ENCODE measurements at regions not wholly inside any gene's neighbourhood (a gene's known extent, or its start where the extent isn't known, plus 50 kb on each side); places are given as distances from the start of the nearest gene placed in this dataset.

DNA sequence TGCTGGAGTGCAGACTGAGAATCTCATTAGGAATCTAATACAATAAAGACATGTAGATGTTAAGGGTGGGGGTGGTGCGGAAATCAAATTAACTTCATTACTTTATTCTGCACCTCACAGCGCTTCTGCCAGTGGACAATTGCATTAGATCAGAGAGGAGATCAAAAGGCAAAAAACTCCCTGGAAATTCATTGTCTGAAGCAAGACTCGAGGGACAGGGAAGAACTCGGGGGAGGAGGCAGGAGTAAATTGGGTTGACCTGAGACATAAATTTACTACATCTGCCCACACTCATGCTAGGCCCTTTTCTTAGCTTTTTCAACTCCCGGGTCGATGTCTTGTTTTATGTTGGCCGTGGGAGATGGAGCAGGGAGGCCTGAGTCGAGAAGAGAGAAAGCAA lies 315.4 kb downstream of the SPATA17 start:
- TF ChIP-seq POLR2A (IDR thresholded peaks at IDR 0.05): no peak
- TF ChIP-seq, protein P1, sequence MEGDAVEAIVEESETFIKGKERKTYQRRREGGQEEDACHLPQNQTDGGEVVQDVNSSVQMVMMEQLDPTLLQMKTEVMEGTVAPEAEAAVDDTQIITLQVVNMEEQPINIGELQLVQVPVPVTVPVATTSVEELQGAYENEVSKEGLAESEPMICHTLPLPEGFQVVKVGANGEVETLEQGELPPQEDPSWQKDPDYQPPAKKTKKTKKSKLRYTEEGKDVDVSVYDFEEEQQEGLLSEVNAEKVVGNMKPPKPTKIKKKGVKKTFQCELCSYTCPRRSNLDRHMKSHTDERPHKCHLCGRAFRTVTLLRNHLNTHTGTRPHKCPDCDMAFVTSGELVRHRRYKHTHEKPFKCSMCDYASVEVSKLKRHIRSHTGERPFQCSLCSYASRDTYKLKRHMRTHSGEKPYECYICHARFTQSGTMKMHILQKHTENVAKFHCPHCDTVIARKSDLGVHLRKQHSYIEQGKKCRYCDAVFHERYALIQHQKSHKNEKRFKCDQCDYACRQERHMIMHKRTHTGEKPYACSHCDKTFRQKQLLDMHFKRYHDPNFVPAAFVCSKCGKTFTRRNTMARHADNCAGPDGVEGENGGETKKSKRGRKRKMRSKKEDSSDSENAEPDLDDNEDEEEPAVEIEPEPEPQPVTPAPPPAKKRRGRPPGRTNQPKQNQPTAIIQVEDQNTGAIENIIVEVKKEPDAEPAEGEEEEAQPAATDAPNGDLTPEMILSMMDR (IDR thresholded peaks at IDR 0.05): no peak
- TF ChIP-seq POLR2AphosphoS5 (IDR thresholded peaks at IDR 0.05): no peak

Measured in upper lobe of left lung (tissue), 4 donors.